NCI-H1105 (cell line): ENCODE measurements at regions not wholly inside any gene's neighbourhood (a gene's known extent, or its start where the extent isn't known, plus 50 kb on each side); places are given as distances from the start of the nearest gene placed in this dataset.

Experiments
- DNase-seq: peaks from one replicate; lab custom pipeline; 2025; lab: John Stamatoyannopoulos, UW

- no peak for DNase-seq
Observed at GRCh38 chr16:62564291-62564690, 528.1 kb upstream of the CDH8 start.

DNA sequence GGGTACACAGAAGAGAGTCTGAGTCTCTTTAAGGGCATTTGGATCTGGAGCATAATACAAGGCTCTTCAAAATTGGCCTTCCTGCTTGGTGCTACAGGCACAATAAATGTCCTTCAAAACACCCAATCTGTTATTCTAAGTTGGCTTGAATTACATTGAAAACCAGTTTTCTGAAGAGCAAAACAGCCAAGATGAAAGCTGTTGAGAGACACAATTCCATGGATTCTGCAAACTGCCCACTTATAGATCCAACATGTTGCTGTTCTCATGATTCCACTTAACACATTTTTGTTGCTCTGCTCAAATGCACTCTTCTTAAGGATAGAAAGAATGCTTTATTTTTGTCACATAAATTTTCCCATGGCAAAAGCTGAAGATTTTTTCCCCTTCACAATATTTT is 525.9 kb upstream of the CDH8 start:
- DNase-seq, result no peak

- DNase-seq, result no peak
Observed at GRCh38 chr16:62549875-62550274, 513.6 kb upstream of the CDH8 start.

DNA sequence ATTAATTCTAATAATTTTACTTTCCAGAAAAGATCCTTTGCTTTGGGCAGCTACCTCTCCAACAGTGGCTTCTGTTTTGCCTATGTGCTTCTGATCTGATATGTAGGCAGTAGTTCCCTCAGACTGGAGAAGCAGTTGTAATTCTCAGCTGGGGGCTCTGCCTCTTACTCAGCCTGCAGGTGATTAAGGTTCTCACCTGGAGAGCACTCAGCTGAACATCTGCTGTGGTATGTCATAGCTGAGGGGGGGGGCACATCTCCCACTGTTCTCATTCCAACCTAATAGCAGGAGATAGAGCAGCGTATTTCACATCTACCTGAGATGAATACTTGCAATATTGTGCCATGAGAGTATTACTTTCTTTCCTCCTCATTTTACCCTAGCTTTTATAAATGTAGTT is 511.9 kb upstream of the CDH8 start:
- no peak for DNase-seq

DNA sequence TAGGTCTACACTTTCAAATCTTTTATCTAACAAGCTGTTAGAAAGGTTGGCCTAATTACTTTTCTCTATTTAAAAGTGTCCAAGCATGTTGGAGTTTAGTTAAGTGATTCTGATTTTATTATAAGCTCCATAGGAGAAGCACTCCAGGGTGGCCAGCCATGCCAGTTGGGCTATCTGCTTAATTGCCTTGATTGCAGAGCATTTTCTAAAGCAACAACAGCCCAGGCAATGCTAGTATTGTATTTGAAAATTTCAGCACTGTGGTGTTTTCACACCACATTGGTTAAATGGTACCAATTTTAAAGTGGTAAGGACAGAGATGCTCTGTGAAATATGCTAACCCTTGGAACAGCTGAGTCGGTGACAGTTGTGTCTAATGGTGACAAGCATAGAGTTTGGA is 510.5 kb upstream of the CDH8 start:
- DNase-seq, result no peak

DNA sequence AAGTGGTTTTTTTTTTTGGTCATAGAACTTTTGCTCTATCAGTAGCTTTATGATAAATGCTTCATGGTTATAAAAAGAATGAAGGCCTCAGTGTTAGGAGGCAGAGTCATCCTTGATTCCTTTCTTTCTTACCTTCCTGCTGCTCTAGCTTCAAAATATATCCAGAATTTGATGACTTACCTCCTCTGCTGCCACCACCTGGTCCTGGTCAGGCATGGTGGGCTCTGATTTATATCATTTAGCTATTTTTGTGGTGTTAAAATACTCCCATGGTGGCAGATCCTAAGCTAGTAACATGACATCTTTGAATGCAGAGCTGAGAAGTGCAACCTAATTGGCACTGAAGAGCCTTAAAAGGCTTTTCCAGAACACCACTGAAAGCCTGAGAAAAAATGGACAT is 508.8 kb upstream of the CDH8 start:
- DNase-seq, result no peak

- no peak for DNase-seq
Observed at GRCh38 chr16:62543516-62543915, 507.3 kb upstream of the CDH8 start.

- no peak for DNase-seq
Observed at GRCh38 chr16:62539657-62540056, 503.4 kb upstream of the CDH8 start.

DNA sequence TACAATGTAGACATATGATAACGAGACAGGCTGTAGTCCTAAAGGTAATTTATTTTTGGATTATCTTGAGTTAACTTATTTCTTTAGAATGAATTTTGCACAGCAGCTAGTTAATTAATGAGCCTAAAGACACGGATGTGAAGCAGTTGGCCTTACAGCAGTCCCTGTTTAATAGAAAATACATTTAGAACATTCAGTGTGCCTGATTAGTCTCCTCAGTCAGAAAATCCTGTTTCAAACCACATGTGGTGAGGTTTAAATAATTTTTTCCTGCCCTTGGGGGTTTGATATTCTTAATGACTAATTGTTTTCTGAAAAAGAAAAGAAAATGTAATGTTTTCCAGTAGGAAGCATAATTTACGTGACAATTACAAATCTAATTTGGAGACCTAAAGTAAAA is 494.2 kb upstream of the CDH8 start:
- DNase-seq, result no peak

- DNase-seq, result no peak
Observed at GRCh38 chr16:62516001-62516400, 479.8 kb upstream of the CDH8 start.

- DNase-seq, result no peak
Observed at GRCh38 chr16:62503073-62503472, 466.8 kb upstream of the CDH8 start.

DNA sequence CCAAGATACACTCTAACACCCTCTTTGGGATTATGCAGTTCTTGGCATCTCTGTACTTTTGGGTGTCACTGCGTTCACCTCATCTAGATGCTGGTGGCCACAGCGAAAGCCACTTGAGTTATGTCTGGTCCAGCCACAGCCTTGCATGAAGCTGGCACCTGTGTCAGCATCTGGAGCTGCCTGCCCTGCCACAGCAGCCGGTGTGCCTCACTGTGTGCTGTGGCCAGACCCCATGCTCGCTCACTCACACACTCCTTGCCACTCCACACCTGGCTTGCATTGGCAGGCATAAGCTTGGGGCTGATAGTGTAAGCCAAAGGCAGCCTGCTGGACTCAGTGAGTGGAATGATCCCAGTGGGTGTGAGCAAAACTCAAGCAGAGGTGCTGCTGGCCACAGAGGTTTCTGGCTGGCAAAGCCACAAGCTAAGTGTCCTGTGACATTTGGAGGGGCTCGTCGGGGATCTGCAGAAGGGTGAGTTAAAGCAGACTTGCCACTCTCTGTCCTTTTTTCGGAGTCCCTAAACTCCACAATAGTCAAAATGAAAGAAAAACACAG is 442.7 kb upstream of the CDH8 start:
- no peak for DNase-seq

DNA sequence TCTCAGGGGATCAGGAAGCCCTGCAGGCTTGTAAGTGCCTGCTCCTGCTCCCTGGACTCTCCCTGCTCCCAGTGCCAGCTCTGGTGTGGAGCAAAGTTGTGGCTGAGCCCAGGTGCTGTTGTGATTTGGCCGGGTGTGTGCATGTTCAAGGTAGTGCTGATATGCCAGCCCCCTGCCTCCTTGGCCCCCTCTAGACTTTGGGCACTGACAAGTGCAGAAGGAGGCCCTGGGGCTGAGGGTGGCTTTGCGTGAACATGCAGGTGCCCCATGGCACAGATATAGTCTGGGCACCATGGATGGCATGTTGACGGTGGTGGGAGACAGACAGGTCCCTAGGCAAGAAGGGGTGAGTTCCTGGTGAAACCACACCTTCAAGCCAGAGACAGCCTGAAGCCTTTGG is 441.6 kb upstream of the CDH8 start:
- no peak for DNase-seq

DNA sequence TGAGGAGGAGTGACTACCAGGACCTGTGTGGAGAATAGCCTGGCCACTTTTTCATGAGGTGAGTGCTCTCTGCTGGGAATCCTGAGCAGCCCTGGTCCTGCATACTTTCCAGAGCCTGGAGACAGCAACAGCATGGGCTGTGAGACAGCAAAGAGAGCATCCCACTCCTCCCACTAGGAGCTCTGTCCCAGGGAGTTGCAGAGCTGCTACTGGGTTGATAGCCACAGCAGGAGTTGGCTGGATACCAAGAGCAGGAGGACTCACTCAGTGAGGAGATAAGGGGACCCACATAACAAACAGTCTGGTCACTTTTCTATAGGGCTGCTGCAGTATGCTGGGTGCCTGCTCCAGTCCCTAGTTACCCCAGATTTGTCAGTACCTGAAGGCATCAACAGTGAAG is 439.3 kb upstream of the CDH8 start:
- DNase-seq, result no peak

DNA sequence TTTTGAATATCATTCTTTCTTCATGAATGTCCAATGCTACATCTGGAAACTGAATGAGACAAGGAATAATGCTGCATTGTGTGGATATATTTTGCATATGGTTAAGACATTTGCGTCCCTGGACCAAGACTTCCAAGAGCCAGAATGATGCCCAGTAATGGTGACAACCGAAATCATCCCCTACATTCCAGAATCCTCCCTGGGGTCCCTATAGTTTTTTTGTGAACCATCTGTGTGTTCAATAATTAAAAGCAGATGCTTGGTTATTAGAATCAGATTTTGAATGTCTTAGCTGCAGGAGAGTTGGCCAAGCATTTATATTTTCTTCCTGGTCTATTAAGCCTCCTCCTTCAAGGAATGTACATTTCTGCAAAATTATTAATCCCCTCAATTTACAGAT is 426.7 kb upstream of the CDH8 start:
- DNase-seq, result no peak

DNA sequence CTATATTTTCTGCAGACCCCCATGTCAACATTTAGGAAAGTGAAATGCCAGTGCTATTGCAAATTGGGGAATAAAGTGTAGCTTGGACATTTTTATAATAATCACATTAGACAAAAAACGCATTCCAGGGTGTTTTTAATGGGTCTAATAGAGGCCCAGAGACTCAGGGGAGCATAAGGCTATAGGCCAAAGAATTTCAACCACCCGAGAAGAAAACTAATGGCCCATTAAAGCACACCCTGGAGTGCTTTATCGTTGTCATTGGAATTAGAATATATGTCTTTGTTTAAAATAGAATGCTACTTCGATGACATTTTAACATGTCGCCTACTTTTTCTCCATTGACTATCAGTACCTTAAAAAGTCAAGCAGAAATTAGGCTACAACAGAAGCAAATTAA is 414.1 kb upstream of the CDH8 start:
- no peak for DNase-seq

- DNase-seq, result no peak
Observed at GRCh38 chr16:62445909-62446308, 409.7 kb upstream of the CDH8 start.

DNA sequence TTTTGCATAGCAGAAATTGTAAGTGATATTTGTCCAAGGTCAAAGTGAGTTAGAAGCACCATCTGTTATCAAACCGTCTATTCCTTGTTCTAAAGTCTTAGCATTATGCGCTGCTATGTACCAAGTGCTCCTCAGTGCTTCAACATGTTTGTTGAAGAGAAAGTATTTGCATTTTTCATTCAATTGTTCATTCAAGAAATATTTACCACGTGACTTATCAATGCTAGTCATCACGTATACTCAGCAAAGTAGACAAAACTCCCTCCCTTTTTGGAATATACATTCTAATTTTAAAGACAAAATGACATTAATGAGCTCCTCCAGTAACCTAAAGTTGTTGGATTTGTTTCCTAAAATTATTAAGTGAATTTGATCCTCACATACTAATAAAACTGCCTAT is 388.0 kb upstream of the CDH8 start:
- DNase-seq, result no peak

DNA sequence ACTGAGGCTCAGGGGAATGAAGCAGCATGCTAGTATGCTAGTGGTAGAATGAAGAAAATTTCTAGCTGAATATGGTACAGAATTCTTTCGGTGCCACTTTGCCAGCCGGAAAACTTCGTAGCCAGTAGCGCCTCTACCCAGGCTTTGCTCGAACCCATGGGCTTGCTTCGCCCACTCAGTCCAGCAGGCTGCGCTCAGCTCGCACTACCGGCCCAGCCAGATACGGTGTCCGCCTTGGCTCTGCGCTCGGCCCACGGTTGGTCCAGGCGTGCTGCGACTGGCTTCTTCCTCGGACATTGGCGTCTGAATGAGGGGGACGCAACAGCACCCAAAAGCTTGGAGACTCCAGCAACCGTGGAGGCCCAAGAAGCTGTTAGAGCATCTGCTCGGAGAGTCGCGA is 372.5 kb upstream of the CDH8 start:
- no peak for DNase-seq

DNA sequence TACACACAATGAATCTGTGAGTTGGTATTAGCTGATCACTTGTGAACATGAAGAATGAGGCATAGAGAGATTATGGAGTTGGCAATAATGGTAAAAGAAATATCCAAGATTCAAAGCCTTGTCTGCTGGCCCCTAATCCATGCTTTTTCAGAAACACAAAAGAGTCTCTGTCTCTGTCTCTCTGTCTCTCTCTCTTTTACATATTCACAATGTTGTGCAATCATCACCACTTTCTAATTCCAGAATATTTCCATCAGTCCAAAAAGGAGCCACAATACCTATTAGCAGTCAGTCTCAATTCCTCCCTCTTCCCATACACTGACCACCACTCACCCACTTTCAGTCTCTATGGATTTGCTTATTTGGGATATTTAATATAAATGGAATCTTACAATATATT is 370.1 kb upstream of the CDH8 start:
- DNase-seq, result no peak

DNA sequence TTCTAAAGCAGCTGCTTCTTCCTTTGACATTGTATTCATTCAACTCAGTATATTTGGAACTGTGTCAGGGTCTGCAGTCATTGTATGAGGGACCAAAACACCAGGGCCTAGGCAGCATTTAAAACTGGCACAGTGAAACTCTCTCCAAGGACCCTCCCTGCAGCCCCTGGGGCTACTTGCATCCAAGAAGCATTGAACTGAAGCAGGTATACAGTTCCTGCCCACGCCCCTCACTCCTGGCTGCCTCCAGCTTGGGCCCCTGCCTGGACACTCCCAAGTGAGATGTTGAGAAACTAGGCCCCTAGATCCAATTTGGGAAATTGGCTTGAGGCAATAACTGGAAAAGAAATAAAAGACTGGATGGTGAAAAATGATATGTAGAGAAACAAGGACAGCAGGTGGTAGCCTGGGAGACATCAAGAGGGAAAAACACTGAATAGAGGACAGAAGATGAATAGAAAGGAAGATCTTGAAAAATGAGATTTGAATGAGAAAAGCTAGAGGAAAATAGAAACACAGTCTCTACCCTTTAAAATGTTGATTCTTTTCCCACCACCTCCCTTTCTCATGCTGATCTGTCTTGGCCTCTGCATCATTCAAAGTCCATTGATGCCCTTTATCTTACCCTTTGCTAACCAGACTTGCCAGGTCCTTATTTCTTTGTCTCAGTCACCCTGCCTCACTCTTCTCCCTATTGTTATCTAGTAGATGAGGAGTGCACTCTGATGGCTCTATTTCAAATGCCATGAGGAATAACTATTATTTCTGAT is 368.8 kb upstream of the CDH8 start:
- DNase-seq, result no peak

DNA sequence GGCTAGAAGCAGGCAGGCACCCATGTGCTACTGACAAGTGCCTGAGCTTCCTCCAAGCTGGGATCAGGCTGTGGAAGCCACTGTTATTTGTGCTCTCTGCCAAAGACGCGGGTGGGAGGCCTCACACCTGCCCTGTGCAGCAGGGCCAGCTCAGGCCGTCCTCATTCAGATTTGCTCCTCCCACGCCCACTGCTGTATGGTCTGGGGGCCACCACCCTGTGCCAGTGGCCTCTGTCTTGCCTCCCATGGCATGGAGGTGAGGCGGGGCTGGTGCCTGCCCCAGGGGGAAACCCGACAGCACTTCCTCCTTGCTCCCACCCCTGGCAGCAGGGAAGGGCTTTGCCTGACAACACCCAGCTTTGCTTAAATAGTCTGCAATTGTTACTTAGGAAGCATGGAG is 356.5 kb upstream of the CDH8 start:
- DNase-seq, result no peak

GRCh38 chr16:62391940-62392339 is 355.7 kb upstream of the CDH8 start:
- DNase-seq, result no peak

- DNase-seq, result no peak
Observed at GRCh38 chr16:62391134-62391533, 354.9 kb upstream of the CDH8 start.
